ENCODE measurements at regions not wholly inside any gene's neighbourhood (a gene's known extent, or its start where the extent isn't known, plus 50 kb on each side); places are given as distances from the start of the nearest gene placed in this dataset.

GRCh38 chr5:154697371-154697770 lies 57.8 kb upstream of the LARP1 start:
- TF ChIP-seq ZFP3 (CRISPR knock-in tag; IDR thresholded peaks at IDR 0.05) (no peak), ISL1 (CRISPR knock-in tag; IDR thresholded peaks at IDR 0.05) (no peak), RARB (CRISPR knock-in tag; IDR thresholded peaks at IDR 0.05) (no peak)
- TF ChIP-seq, protein P1, sequence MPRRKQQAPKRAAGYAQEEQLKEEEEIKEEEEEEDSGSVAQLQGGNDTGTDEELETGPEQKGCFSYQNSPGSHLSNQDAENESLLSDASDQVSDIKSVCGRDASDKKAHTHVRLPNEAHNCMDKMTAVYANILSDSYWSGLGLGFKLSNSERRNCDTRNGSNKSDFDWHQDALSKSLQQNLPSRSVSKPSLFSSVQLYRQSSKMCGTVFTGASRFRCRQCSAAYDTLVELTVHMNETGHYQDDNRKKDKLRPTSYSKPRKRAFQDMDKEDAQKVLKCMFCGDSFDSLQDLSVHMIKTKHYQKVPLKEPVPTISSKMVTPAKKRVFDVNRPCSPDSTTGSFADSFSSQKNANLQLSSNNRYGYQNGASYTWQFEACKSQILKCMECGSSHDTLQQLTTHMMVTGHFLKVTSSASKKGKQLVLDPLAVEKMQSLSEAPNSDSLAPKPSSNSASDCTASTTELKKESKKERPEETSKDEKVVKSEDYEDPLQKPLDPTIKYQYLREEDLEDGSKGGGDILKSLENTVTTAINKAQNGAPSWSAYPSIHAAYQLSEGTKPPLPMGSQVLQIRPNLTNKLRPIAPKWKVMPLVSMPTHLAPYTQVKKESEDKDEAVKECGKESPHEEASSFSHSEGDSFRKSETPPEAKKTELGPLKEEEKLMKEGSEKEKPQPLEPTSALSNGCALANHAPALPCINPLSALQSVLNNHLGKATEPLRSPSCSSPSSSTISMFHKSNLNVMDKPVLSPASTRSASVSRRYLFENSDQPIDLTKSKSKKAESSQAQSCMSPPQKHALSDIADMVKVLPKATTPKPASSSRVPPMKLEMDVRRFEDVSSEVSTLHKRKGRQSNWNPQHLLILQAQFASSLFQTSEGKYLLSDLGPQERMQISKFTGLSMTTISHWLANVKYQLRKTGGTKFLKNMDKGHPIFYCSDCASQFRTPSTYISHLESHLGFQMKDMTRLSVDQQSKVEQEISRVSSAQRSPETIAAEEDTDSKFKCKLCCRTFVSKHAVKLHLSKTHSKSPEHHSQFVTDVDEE (CRISPR knock-in tag; IDR thresholded peaks at IDR 0.05), result no peak
- TF ChIP-seq, protein P2, sequence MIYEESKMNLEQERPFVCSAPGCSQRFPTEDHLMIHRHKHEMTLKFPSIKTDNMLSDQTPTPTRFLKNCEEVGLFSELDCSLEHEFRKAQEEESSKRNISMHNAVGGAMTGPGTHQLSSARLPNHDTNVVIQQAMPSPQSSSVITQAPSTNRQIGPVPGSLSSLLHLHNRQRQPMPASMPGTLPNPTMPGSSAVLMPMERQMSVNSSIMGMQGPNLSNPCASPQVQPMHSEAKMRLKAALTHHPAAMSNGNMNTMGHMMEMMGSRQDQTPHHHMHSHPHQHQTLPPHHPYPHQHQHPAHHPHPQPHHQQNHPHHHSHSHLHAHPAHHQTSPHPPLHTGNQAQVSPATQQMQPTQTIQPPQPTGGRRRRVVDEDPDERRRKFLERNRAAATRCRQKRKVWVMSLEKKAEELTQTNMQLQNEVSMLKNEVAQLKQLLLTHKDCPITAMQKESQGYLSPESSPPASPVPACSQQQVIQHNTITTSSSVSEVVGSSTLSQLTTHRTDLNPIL (CRISPR knock-in tag; IDR thresholded peaks at IDR 0.05; ENCODE audit: low read depth), result no peak
